Dermis microvascular lymphatic vessel endothelial cell (primary cell): ENCODE measurements at regions not wholly inside any gene's neighbourhood (a gene's known extent, or its start where the extent isn't known, plus 50 kb on each side); places are given as distances from the start of the nearest gene placed in this dataset.
"Not testable (repeated sequence)": the region's sequence is repeated elsewhere in the genome, so short reads cannot be mapped to it uniquely, and the experiment has no call there.

ENCODE experiments used
- DNase-seq, 2 donors: peaks; one replicate each; pipeline versions ENCODE4 v3.0.0 to v3.0.0-alpha.2; 2010; ENCODE audit warnings: low read depth in 2 of 2

DNA sequence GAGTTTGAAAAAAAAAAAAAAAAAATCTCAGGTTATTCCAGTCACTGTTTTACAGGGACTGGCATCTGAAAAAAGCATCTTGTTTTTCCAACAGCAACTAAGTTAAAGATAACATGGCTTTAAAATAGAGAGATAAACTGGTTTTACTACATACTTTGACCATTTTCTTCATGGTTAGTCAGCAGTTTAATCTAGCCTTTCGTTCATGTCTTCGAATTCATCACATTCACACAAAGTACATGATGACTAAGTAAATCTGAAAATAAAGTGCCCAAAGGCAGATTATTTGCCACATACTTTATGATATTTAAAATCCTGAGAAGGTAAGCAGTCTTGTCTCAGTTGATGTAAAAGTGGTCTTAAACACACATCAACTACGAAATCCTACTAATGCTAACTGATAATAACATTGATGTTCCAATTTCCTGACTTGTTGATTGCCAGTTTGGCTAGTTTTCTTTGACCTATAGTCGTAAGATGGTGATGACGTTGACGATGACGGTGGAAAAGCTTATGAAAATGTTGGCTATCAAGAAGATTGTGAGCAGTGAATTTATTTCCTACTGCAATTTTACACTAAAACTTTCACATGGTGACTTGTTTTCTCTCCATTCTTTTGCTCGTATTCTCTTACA is 540.5 kb upstream of the BOD1L1 start:
- no peak for DNase-seq

DNA sequence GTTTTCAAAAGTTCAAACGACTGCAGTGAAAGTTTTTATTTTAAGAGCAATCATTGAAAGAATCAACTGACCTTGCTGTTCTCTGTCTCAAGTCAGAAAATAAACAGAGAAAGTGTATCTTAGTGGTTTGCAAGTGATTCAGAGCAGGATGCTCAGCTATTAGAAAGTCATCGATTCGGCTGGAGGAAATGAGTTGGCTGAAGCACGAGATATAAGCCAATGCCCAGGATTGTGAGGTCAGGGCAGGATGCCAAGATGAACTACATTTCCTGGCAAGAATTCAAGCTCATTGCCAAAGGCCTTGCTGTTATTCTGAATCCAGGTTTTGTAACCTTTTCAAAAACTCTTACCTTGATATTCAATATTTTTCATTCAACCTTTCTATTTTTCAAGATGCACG is 541.4 kb upstream of the BOD1L1 start:
- peak; percentile 44 to 95 for DNase-seq

DNA sequence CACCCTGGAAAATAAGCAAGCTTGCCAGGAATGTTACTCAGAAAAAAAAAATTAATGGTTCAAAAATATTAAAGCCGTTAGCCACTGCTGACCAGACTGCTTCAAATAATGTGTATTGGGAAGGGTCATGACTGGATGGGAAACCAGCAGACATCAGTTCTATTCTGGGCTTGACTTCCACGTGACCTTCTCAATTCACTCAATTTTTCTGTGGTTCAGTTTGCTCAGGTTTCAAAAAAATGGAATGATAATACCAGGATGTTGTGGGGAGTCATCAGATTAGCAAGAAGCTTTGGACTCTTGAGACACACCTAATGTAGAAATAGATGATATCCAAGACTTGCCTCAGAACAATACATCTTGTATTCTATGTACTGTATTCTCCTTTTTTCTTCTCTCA is 541.9 kb upstream of the BOD1L1 start:
- peak in 1 of 2 donors; percentile 62 for DNase-seq

DNA sequence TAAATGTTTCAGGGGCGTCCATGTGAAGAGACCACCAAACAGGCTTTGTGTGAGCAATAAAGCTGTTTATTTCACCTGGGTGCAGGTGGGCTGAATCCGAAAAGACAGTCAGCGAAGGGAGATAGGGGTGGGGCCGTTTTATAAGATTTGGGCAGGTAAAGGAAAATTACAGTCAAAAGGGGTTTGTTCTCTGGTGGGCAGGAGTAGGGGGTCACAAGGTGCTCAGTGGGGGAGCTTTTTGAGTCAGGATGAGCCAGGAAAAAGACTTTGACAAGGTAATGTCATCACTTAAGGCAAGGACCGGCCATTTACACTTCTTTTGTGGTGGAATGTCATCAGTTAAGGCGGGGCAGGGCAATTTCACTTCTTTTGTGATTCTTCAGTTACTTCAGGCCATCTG is 542.4 kb upstream of the BOD1L1 start:
- not testable (repeated sequence) for DNase-seq

DNA sequence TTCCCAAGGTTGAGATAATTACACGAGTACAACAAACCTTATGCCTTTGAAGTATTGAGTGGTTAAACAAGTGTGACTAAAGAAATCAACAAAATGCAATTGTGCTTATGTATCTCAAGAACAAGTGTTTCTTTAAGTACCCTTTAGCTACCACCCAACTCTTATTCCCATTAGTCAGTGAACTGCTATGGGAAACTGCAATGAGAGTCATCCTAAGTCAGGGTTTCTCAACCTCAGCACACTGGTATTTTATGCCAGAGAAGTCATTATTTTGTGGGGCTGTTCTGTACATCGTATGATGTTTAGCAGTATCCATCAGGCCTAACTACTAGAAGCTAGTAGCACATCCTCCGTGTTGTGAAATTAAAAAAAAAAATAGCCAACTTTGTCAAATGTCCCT is 549.1 kb upstream of the BOD1L1 start:
- no peak for DNase-seq

DNA sequence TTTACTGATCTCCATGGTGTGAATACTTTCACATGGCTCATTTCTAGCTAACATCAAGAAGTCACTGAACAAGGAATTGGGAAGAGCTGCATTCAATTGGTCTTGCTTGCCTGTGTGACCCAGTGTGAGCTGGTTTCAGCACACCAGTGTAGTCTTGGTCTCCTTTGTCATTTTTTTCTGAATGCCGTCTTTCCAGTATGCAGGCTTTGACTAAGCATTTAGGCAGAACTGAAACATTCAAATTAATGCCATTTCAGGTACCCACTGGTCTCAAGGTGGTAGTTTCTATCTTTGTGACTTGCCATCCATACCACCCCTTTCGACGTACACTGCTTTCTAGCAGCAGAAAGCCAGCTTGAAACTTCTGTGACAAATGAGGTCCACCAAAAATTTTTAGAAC is 550.5 kb upstream of the BOD1L1 start:
- DNase-seq, result no peak

DNA sequence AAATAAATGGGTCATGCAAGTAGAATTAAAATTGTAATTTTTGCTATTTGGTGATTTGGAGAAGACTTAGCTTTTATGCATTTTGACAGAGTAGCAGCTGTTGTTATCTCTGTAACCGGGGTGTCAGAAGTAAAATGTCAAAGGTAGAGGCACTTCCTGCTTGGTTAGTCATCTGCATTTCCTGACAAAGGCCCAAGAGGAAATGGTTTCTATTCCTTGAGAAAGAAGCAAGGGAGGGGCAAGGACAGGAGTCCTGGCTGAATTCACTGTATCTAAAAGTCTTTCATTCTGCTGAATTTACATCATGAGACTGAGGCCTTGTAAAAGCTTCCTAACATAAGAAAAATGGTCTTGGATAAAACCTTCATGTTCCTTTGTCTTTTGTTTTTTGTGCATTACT is 550.9 kb upstream of the BOD1L1 start:
- peak in 1 of 2 donors; percentile 56 for DNase-seq

DNA sequence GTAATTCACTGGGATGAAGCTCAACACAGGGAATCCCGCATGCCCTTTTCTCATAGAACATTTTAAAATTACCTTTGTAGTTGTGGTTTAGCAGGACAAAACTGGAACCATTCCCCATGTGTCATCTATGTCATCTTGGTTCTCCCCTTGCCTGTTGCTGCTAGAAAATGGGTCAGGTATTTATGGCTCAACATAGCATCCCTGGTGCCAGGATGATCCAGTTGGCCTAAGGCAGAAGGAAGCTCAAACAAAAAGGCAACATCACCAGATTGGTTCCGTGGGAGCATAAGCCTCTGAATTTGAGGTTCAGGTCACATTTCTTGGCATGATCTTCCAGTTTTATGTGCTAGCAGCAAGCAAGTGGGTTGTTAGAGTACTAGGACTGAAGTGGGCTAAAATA is 552.6 kb upstream of the BOD1L1 start:
- no peak for DNase-seq

DNA sequence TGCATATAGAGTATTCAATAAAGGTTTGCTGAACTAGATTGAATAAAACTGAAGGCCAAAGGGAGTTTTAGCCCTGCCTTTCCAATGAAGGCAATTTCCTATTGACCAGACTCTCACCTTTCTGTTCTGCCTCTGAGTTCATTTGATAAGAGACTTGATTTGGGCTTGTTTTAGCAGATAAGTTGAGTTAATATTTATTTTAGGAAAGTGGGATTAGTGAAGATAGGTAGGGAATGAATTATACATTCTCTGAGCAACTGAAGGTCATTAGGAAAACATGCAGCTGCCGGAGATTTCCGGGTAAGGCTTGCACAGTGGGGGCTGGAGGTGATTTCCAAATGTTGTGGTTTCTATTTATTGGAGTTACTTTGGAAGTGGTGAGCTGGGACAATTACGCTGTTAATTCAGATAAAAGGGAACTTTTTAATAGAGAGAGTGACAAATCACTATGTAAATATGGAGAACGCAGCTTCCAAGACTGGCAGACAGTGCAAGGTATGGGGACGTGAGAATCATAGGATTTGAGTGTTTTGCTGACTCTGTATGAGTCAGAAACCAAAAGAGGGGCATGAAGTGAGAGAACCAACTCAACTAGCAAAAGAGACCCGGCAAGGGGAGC is 553.6 kb upstream of the BOD1L1 start:
- DNase-seq, result peak in 1 of 2 donors; percentile 74

DNA sequence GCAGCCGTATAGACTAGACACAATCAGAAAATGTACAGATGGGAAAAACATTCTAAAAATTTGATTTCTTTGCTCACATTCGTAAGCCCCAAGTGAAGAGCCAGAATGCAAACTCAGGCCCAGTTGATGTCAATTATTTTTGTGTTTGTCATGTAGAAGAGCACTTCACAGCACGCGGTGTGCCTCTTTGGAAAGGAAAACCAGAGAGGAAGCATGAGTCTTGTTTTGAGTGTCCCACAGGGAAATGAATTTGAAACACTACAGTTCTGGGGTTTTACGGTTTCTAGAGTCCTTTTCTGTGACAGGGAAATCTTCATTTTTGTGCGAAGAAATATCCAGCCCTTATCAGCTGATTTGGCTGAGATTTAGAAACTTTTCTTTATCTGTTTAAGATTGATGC is 554.6 kb upstream of the BOD1L1 start:
- no peak for DNase-seq

DNA sequence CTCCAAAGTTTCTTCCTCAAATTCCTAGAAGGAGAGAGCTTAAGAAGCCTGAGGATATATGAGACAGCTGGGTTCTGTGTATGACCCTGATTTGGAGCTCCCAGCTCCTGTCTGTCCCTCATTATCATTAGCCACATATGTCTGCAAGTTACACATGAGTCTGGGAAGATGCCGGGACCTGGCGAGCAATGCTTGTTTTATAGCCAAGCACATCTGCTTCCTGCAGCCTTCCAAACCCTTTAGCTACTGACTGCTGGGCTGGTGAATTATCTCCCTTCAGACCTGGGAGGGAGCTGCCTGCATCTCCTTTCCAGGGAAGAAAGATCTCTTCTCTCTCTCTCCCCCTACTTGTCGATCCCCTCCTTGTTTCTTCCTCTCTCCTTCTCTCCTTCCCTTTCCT is 556.7 kb upstream of the BOD1L1 start:
- peak in 1 of 2 donors; percentile 19 for DNase-seq

DNA sequence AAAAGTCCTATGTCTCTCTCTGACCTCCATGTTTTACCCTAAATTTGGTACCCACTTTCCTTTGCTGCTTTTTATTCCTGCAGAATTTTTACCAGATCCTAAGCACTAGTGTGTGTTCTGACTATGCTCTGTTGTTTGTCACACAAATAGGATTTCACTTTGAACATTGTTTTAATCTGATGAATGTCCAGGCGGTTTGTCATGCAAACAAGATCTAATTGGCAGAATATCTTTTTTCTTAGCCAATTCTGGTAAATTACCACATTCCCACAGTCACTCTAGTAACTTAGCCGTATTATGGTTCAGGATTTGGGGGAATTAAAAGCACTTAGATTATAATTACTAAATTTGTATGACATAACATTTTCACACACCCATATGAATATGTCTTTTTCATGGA is 557.2 kb upstream of the BOD1L1 start:
- no peak for DNase-seq

DNA sequence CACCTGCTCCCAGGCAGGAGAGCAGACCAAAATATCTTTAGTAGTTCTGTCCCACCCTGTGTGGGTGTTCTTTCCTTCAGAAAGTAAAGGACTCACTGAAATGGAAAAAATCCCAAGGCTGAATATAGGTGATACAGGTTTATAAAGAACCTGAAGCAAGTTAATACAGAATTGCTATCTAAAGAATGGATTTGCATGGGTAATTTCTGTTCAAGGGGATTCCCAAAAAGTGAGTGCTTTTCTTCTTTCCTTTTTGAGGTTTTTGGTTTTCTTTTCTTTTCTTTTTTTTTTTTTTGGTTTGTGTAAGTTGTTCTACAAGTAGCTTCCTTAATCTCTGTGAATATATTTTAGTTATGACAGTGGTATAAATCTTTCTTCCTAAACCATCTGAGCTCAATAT is 560.7 kb upstream of the BOD1L1 start:
- no peak for DNase-seq

DNA sequence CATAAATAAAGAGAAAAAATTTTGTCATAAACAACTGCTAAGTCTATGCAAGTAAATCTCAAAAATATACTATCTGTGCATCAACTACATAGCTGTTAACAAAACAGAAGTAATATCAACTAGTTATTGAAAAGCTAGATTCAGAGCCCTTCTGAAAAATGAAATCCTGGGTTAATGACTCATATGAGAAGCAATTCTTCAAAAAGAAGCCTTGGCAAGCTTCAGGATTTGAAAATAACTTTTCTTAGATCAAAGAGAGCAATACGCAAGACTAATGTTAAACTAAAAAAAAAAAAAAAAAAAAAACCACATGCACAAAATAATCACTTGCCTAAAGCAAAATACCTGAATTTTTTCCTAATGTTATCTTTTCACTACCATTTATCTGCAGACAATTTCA is 566.1 kb upstream of the BOD1L1 start:
- no peak for DNase-seq

DNA sequence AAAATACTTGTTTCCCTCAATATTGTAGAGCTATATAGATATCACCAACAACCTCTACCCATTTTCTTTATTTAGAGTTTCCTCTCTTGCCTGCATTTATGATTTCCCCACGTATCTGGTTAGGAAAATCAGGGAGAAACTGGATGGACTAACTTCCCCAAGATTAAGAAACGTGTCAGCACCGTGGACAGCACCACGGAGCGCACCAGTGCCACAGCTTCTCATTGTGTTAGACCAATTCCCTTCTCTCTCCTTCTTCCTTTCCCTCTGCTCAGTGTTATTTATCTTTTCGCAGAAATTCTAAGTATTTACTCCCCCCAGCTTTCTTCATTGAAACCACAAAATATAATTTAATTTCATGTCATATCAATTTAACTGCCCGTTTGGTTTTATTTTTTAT is 568.6 kb upstream of the BOD1L1 start:
- DNase-seq, result peak in 1 of 2 donors; percentile 71

DNA sequence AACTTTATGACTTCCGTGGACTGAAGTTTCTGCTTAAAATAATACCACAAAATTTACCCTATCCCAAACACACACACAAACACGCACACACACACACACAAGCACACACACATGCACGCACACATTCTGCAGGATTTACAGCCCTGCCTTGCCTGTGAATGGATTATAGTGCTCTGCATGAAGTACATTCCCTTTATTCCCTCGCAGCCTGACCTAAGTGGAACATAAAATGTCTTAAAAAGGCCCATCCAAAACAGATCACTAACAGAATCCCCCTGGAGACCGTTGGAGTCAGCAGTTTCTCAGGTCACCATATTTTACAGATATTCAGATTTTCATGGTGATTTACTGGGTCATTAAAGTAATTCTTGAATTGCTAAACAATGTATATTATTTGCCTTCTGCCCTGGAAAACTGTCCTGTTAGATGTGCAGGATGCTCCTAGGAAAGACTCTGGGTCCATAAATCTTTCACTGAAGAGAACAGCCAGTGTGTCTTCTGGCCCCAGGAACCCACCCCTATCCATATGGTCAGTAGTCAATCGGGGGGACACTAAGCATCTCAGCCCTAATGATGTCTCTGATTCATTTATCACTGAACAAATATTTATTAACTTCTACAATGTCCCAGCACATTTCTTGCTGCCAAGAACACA is 587.7 kb upstream of the BOD1L1 start:
- no peak for DNase-seq

DNA sequence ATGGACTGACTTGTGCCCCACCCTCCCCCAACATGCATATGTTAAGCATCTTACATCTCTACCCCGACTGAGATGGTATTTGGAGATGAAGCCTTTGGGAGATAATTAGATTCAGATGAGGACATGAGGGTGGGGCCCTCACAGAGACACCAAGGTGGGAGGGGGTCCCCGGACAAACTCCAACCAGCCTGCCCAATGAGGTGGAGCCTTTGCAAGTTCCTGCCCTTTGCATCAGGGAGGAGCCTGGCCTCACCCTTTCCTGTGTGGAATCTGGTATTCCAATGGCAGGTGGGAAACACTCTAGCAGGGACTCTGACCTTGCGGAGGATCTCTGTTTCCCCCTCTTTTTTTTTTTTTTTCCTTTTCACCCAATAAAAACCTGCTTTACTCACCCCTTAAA is 589.9 kb upstream of the BOD1L1 start:
- DNase-seq, result no peak

DNA sequence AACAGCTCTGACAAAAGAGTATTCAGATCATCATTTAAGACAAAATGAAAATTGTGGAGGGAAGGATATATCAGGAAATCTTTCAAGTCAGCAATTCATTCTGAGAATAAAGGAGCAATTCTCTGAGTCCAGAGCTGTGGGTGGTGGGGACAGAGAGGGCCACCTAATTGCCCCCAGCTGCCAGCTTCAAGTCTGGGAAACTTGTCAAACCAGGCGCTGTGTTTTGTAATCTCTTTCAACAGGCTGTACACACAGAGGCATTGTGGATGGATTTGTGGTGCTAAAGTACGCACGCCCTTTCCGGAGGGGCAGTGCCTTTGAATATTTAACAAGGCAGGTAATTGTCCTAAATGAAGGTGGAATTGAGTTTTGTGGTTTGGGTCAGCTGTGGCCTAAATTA is 591.1 kb upstream of the BOD1L1 start:
- DNase-seq, result no peak

DNA sequence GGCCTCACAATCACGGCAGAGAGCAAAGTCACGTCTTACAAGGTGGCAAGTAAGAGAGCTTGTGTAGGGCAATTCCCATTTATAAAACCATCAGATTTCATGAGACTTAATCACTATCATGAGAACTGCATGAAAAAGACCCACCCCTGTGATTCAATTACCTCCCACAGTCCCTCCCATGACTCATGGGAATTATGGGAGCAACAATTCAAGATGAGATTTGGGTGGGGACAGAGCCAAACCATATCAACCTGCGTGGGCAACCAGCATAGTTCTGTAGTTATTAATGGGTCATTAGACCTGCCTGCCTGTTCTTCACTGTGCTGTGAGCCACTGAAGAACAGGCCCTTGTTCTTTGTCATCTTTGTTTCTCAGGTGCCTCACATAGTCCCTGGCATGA is 593.7 kb upstream of the BOD1L1 start:
- DNase-seq, result no peak

DNA sequence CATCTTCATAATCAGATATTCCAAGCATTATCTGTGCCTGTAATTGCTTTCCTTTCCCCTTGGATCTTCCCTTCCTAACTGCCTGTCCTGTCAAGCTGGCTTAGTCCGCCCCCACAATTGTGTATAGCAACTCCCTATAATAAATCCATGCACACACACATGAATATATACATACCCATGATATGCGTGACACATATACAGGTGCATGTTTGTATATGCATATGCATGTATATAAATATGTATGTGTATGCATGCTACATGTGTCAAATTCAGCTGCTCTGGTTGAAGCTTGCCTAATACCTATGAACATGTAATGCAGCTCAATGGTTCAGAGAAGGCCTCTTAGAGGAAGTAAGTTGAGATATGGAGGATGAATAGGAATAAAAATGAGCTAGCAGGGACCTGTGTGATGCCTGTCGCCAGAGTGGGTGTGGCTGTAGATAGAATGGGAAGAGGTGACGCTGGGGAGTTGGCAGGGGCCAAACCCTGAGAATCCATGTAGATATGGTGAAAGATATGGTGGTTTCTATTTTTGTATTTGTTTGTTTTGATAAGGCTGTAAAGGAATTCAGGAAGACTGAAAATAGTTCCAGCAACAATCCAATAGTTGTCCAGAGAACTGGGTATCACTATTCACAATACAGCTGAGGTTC is 595.0 kb upstream of the BOD1L1 start:
- DNase-seq, result no peak

DNA sequence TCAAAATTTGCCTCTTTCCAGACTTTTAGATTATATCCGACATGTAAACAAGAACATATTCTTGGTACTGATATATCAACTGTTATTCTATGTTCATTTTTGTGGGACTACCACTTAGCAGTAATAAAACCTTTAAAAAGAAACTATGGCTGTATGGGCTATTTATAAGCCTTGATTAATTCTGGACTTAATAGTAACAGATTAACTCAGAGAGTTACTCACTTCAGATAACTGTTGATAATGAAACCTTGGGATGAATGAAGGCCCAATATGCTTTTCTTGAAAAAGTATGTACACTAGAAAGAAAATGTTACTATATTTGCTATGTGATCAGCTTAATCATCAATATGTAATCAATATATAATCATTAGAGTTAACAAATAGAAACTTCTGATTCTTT is 595.9 kb upstream of the BOD1L1 start:
- no peak for DNase-seq

DNA sequence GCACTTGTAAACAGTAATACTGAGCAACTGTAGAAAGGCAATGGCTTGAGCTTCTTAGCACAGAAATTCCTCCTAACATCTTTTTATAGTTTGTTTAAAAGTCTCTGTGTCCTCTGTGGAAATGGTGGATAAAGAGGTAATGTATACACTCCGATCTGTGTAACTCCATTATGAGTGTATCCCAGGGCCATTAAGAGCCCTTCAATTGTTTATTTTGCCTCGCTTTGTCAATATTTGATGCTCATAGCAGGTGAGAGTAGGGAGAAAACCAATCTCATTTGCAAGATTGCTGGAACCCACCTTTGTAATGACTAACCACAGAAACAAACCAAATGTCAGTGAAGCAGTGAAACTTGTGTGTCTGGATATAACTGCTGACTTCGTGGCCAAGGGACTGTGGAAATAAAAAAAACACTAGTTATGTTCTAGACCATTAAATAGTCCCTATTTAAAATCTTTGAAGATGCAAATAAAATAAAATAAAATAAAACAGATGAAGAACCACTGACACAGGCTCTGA is 598.2 kb upstream of the BOD1L1 start:
- DNase-seq, result no peak

DNA sequence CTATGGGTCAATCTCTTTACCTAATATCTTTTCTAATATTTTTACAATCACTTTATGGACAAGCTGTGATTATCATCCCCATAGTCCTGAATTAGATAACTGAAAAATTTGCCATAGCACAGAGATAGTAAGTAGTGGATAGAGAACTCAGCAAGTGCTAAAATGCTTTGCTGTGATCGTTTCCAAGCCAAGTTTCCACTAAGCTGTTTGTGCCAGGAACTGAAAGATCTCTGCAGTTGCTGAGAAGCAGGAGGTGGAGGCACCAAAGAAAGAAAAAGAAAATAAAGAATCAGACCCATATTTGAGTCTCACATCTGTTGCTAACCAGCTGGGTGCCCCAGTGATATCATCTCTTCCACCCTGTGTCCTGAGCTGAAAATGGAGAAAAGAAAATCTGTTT is 605.6 kb upstream of the BOD1L1 start:
- no peak for DNase-seq
